ENCODE measurements at regions not wholly inside any gene's neighbourhood (a gene's known extent, or its start where the extent isn't known, plus 50 kb on each side); places are given as distances from the start of the nearest gene placed in this dataset.
"Not testable (repeated sequence)": the region's sequence is repeated elsewhere in the genome, so short reads cannot be mapped to it uniquely, and the experiment has no call there.

DNA sequence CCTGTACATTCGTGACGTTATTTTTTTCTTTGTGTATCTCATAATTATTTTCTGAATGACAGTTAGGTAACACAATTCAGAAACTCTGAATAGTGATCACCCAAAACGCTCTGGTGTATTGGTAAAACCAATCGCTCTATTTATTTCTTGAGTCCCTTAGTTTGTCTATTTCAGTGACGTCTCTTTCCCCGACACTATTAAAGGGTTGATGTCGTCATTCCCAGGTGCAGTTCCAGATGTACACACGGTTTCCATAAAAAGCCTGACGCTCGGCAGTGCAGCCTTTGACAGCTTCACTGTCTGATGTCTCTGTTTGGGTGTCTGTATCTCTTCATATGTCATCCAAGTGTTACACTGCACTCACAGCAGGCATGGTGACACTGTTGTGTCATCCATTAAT, 701.4 kb downstream of the TMEM121 start:
- 46% methylated on average over 3 of the region's 10 CpGs for WGBS (ENCODE audit: insufficient coverage, low lambda C conversion rate)
- Histone ChIP-seq H3K4me1 (ENCODE audit: control insufficient read depth, insufficient read depth, low read length) (no peaks in the 10 kb centered on the region), H3K27ac (ENCODE audit: low read length) (no peak overlapping the region), H3K27me3 (ENCODE audit: control insufficient read depth, insufficient read depth, low read length) (no peaks in the 10 kb centered on the region), H3K36me3 (ENCODE audit: control insufficient read depth, insufficient read depth, low read length) (no peaks in the 10 kb centered on the region), H3K9me3 (ENCODE audit: control insufficient read depth, low read depth, low read length) (peaks cover 7% of the 10 kb centered on the region), H3K4me3 (ENCODE audit: low read length) (no peak overlapping the region)
- DNase-seq = no peak

DNA sequence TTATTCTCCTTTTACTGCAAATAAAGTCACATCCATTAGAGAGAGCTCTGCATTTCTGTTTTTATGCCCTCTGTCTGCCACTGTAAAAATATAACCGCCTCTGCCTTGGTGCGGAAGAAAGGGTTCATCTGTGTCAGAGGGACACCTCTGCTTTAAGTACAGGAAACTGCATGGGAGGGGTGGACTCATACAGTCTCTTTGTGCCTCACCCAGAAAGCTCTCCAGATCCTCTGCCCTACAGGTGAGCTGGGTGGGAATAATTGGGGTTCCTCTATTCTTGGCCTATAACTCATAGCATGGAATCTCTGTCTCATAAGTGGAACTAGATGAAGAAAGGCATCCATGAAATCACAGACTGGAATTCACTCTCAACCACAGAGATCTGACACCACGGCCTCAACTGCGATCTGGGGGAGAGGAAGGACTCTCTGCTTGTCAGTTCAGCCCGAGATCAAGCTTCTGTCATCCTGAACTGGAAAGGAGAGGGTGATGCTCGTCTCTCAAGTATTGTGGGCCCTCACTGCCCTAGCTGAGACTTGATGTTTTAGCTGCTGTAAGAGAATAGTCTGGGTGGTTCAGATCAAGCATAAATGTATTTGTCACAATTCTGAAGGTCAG, 702.3 kb downstream of the TMEM121 start:
- Histone ChIP-seq H3K27me3 (ENCODE audit: control insufficient read depth, insufficient read depth, low read length) (no peaks in the 10 kb centered on the region), H3K36me3 (ENCODE audit: control insufficient read depth, insufficient read depth, low read length) (no peaks in the 10 kb centered on the region), H3K9me3 (ENCODE audit: control insufficient read depth, low read depth, low read length) (peaks cover 7% of the 10 kb centered on the region), H3K4me3 (ENCODE audit: low read length) (no peak overlapping the region), H3K4me1 (ENCODE audit: control insufficient read depth, insufficient read depth, low read length) (no peaks in the 10 kb centered on the region), H3K27ac (ENCODE audit: low read length) (no peak overlapping the region)
- WGBS (ENCODE audit: insufficient coverage, low lambda C conversion rate) = no CpG with 5 or more reads among the region's 6 CpGs
- DNase-seq = no peak

DNA sequence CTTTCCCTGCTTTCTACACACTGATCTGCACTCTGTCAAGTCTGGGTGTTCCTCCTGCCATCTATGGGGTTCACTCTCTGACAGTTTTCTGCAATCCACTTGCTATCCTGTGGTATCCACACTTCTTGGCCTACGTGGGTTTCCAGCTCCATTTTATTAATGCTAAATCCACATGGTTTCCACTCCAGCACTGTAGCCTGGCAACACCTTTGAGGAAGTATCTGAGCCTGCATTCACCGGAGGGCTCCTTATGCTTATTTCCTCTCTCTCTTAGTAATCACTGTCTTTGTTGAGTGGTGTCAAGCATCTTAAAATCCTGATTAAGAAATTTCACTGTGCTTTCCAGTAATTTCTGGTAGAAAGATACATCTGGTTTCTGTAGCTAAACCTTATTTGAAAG, 703.7 kb downstream of the TMEM121 start:
- Histone ChIP-seq H3K4me1 (ENCODE audit: control insufficient read depth, insufficient read depth, low read length) (no peaks in the 10 kb centered on the region), H3K4me3 (ENCODE audit: low read length) (no peak overlapping the region), H3K27me3 (ENCODE audit: control insufficient read depth, insufficient read depth, low read length) (no peaks in the 10 kb centered on the region), H3K36me3 (ENCODE audit: control insufficient read depth, insufficient read depth, low read length) (no peaks in the 10 kb centered on the region), H3K27ac (ENCODE audit: low read length) (no peak overlapping the region), H3K9me3 (ENCODE audit: control insufficient read depth, low read depth, low read length) (peaks cover 4% of the 10 kb centered on the region)
- no CpG with 5 or more reads among the region's 2 CpGs for WGBS (ENCODE audit: insufficient coverage, low lambda C conversion rate)
- DNase-seq = no peak

DNA sequence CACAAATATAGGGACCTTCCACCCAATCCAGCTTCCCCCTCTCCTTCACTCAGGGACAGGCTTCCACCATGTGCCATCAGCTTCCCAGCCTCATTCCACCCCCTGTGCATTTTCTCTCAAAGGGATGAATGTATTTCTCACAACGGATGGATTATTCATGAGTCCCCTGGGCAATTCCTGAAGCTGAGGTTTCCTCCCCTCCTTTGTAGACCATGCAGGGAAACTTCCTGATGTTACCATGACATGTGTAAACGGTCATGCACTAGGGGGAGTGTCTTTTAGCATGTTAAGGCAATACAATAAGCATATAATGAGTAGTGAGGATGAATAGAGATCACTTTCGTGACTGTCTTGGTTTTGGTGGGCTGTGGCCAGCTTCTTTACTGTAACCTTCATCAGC, 706.8 kb downstream of the TMEM121 start:
- no CpG with 5 or more reads among the region's 3 CpGs for WGBS (ENCODE audit: insufficient coverage, low lambda C conversion rate)
- not testable (repeated sequence) for DNase-seq; H3K9me3 ChIP-seq (ENCODE audit: control insufficient read depth, low read depth, low read length); H3K27me3 ChIP-seq (ENCODE audit: control insufficient read depth, insufficient read depth, low read length); H3K4me3 ChIP-seq (ENCODE audit: low read length); H3K27ac ChIP-seq (ENCODE audit: low read length); H3K4me1 ChIP-seq (ENCODE audit: control insufficient read depth, insufficient read depth, low read length); H3K36me3 ChIP-seq (ENCODE audit: control insufficient read depth, insufficient read depth, low read length)

DNA sequence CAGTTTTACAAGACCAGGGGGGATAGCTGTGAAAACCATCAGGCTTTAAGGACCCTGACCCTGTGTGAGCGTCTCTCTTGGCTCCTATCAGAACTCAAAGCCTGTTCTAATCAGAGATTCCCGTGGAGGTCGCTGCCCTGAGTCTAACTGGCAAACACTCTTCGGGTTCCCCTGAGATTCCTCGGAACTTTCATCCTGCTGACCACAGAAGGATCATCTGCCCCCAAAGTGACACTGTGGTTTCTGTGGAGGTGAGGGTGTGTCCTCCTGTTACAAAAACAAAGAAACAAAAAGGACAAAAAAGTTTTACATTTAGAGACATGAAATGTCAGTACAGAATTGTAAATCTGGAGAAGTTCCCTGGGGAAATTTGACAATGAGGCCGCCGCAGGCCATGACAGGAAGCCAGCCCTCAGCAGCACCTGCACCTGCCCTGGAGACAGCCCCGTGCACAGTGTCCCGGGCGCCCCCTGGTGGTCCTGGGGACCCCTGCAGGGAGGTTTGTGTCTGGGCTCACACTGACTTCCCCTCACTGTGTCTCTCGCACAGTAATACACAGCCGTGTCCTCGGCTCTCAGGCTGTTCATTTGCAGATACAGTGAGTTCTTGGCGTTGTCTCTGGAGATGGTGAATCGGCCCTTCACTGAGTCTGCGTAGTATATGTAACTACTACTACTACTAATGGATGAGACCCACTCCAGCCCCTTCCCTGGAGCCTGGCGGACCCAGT, 708.3 kb downstream of the TMEM121 start:
- H3K4me1 ChIP-seq (ENCODE audit: control insufficient read depth, insufficient read depth, low read length); H3K4me3 ChIP-seq (ENCODE audit: low read length); H3K27me3 ChIP-seq (ENCODE audit: control insufficient read depth, insufficient read depth, low read length); H3K36me3 ChIP-seq (ENCODE audit: control insufficient read depth, insufficient read depth, low read length); H3K27ac ChIP-seq (ENCODE audit: low read length); H3K9me3 ChIP-seq (ENCODE audit: control insufficient read depth, low read depth, low read length); DNase-seq: not testable (repeated sequence)
- no CpG with 5 or more reads among the region's 17 CpGs for WGBS (ENCODE audit: insufficient coverage, low lambda C conversion rate)

DNA sequence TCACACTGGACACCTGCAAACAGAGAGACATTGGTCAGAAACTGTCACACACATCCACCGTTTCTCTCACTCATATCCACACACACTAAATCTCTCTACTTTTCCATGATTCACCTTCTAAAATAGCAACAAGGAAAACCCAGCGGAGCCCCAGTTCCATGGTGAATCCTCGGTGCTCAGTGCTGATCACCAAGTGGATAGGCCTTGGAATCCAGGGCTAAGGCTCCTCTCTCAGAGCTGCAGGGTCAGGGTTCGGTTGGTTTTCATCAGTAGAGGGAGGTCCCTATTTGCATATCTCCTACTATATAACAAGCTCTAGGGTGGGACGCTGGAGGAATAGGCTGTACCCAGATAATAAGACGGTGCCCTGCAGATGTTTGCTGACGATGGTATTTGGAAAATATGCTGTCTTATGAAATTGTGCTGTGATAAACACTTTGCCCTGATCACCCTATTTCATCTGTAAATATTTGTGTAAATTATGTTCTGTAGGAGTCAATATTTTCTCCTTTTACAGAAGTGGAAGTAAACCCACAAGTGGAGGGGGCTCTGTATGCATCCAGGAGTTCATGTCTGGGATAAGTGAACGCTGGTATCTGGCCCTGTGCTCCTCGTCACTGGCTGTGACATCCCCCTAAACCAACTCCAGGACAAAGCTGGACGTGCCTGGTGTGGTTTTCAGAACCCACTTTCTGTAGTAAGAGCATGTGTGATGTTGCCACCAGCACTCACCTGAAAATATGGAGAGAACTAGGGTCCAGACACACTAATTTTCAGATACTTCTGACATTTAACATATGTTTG, 709.2 kb downstream of the TMEM121 start:
- Histone ChIP-seq H3K9me3 (ENCODE audit: control insufficient read depth, low read depth, low read length) (peaks cover 4% of the 10 kb centered on the region), H3K27ac (ENCODE audit: low read length) (no peak overlapping the region), H3K4me1 (ENCODE audit: control insufficient read depth, insufficient read depth, low read length) (no peaks in the 10 kb centered on the region), H3K36me3 (ENCODE audit: control insufficient read depth, insufficient read depth, low read length) (no peaks in the 10 kb centered on the region), H3K27me3 (ENCODE audit: control insufficient read depth, insufficient read depth, low read length) (no peaks in the 10 kb centered on the region), H3K4me3 (ENCODE audit: low read length) (no peak overlapping the region)
- no peak for DNase-seq
- no CpG with 5 or more reads among the region's 10 CpGs for WGBS (ENCODE audit: insufficient coverage, low lambda C conversion rate)

DNA sequence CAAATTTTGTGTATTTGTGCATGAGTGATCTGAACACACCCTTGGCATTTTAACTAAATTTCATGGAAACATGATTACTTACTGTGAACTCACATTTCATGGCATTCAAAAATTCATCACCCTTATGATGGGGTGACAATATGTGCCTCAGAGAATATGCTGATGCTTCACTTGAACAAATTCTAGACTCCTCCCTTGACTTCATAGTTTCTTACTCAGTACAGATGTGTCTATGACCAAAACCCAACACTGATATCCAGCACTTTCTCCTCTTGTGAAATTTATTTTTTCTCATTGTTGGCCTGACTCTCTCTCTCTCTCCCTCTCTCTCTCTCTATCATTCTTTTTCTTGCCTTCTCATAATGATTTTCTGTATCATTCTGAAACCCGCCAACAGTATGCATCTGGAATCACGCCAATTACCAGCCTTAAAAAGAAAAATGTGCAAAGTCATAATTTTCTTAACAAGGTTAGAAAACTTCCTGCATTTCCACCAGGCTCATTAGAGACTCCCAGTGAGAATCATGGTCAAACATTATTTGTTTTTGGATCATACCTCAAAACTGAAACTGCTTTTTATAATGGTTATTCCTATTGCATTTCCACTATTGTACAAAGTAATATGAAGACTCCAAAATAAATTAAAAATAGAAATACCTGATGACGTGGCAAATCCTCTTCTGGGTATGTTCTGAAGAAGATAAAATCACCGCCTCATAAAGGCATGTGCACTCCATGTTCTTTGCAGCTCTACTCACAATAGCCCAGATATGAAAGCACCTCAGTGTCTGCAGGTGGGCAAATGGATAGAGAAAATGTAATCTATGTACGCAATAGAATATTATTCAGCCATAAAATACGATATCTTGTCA, 722.2 kb downstream of the TMEM121 start:
- H3K4me1 ChIP-seq (ENCODE audit: control insufficient read depth, insufficient read depth, low read length) = no peaks in the 10 kb centered on the region
- H3K4me3 ChIP-seq (ENCODE audit: low read length) = no peak overlapping the region
- no peaks in the 10 kb centered on the region for H3K9me3 ChIP-seq (ENCODE audit: control insufficient read depth, low read depth, low read length)
- 54% methylated on average over 3 of the region's 6 CpGs for WGBS (ENCODE audit: insufficient coverage, low lambda C conversion rate)
- DNase-seq = no peak
- H3K27me3 ChIP-seq (ENCODE audit: control insufficient read depth, insufficient read depth, low read length) = no peaks in the 10 kb centered on the region
- H3K27ac ChIP-seq (ENCODE audit: low read length) = no peak overlapping the region
- H3K36me3 ChIP-seq (ENCODE audit: control insufficient read depth, insufficient read depth, low read length) = no peaks in the 10 kb centered on the region

DNA sequence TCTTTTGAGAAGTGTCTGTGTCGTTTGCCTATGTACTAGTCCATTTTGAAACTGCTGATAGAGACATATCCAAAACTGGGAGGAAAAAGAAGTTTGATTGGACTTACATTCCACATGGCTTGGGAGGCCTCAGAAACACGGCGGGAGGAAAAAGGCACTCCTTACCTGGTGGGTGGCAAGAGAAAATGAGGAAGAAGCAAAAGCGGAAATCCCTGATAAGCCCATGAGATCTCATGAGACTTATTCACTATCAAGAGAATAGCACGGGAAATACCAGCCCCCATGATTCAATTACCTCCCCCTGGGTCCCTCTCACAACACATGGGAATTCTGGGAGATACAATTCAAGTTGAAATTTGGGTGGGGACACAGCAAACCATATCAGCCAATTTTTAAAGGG, 727.6 kb downstream of the TMEM121 start:
- H3K27me3 ChIP-seq (ENCODE audit: control insufficient read depth, insufficient read depth, low read length); DNase-seq; H3K4me3 ChIP-seq (ENCODE audit: low read length); H3K9me3 ChIP-seq (ENCODE audit: control insufficient read depth, low read depth, low read length); H3K36me3 ChIP-seq (ENCODE audit: control insufficient read depth, insufficient read depth, low read length); H3K4me1 ChIP-seq (ENCODE audit: control insufficient read depth, insufficient read depth, low read length); H3K27ac ChIP-seq (ENCODE audit: low read length): not testable (repeated sequence)
- WGBS (ENCODE audit: insufficient coverage, low lambda C conversion rate) = no CpG with 5 or more reads among the region's 5 CpGs

GRCh38 chr14:106257569-106257994, 731.2 kb downstream of the TMEM121 start:
- H3K4me1 ChIP-seq (ENCODE audit: control insufficient read depth, insufficient read depth, low read length); H3K4me3 ChIP-seq (ENCODE audit: low read length); H3K9me3 ChIP-seq (ENCODE audit: control insufficient read depth, low read depth, low read length); H3K27me3 ChIP-seq (ENCODE audit: control insufficient read depth, insufficient read depth, low read length); H3K27ac ChIP-seq (ENCODE audit: low read length); H3K36me3 ChIP-seq (ENCODE audit: control insufficient read depth, insufficient read depth, low read length); DNase-seq: not testable (repeated sequence)
- 71% methylated on average over 1 of the region's 16 CpGs for WGBS (ENCODE audit: insufficient coverage, low lambda C conversion rate)

Data from large intestine (tissue), 3 donors.